GM18517 (cell line): ENCODE measurements at regions not wholly inside any gene's neighbourhood (a gene's known extent, or its start where the extent isn't known, plus 50 kb on each side); places are given as distances from the start of the nearest gene placed in this dataset.

Experiments used
- ATAC-seq: cut with Tn5 transposase; IDR thresholded peaks from one replicate; pipeline ENCODE4 v1.9.1; 2021; ENCODE audit warnings: mild to moderate bottlenecking, moderate library complexity; ENCODE audit not compliant: unreplicated experiment

- ATAC-seq: no peak
These were observed 127.9 kb upstream of the RARB start for GRCh38 chr3:25300141-25300540.

GRCh38 chr3:25304916-25305315, 123.1 kb upstream of the RARB start:
- no peak for ATAC-seq

GRCh38 chr3:25306066-25306465, 122.0 kb upstream of the RARB start:
- ATAC-seq: no peak

GRCh38 chr3:25306705-25307104, 121.4 kb upstream of the RARB start:
- no peak for ATAC-seq

- ATAC-seq: no peak
These were observed 114.8 kb upstream of the RARB start for GRCh38 chr3:25313286-25313685.

- ATAC-seq: no peak
These were observed 103.0 kb upstream of the RARB start for GRCh38 chr3:25324954-25325655.

- no peak for ATAC-seq
These were observed 92.7 kb upstream of the RARB start for GRCh38 chr3:25335356-25335755.

- ATAC-seq: no peak
These were observed 89.8 kb upstream of the RARB start for GRCh38 chr3:25338158-25338725.

GRCh38 chr3:25339225-25339624, 88.8 kb upstream of the RARB start:
- no peak for ATAC-seq

- no peak for ATAC-seq
These were observed 83.4 kb upstream of the RARB start for GRCh38 chr3:25344670-25345069.

GRCh38 chr3:25349095-25349494, 79.0 kb upstream of the RARB start:
- ATAC-seq: no peak

- ATAC-seq: no peak
These were observed 78.0 kb upstream of the RARB start for GRCh38 chr3:25349828-25350724.

- no peak for ATAC-seq
These were observed 77.3 kb upstream of the RARB start for GRCh38 chr3:25350725-25351114.

- no peak for ATAC-seq
These were observed 74.0 kb upstream of the RARB start for GRCh38 chr3:25354071-25354470.

GRCh38 chr3:25355034-25355885, 72.8 kb upstream of the RARB start:
- ATAC-seq: no peak

- no peak for ATAC-seq
These were observed 72.1 kb upstream of the RARB start for GRCh38 chr3:25355998-25356397.

GRCh38 chr3:25362118-25362517, 65.9 kb upstream of the RARB start:
- no peak for ATAC-seq

GRCh38 chr3:25365636-25366035, 62.4 kb upstream of the RARB start:
- no peak for ATAC-seq

GRCh38 chr3:25367025-25367424, 61.0 kb upstream of the RARB start:
- ATAC-seq: no peak

- ATAC-seq: no peak
These were observed 55.9 kb upstream of the RARB start for GRCh38 chr3:25372167-25372566.

- no peak for ATAC-seq
These were observed 51.7 kb upstream of the RARB start for GRCh38 chr3:25376340-25376739.
